PC-3 (cell line): ENCODE measurements at regions not wholly inside any gene's neighbourhood (a gene's known extent, or its start where the extent isn't known, plus 50 kb on each side); places are given as distances from the start of the nearest gene placed in this dataset.

Source experiments
- ATAC-seq: fragments of 200-7000 bp; cut with Tn5 transposase; 2 replicates; pipeline ENCODE4 v1.9.1; 2020; ENCODE audit warnings: mild to moderate bottlenecking, moderate library complexity
- BruUV-seq: library from RNA; stranded (reverse); fragments of 400-500 nt; replicated peaks from 2 replicates; lab custom pipeline; 2021; lab: Mats Ljungman, UMichigan
- CTCF ChIA-PET: fragments of 300-600 bp; sonication (Branson Sonifier 250); formaldehyde crosslinking; loops from one replicate; lab custom pipeline; 2022; ENCODE audit warnings: antibody characterized with exemption; lab: Charles Lee
- POLR2A ChIA-PET: fragments of 300-600 bp; sonication (Branson Sonifier 250); formaldehyde crosslinking; loops from one replicate; lab custom pipeline; 2022; ENCODE audit warnings: antibody characterized with exemption; ENCODE audit not compliant: unreplicated experiment; lab: Charles Lee
- DNase-seq: peaks from one replicate; pipeline ENCODE4 v3.0.0-alpha.2; 2015
- H2AFZ ChIP-seq: fragments of 300-600 bp; sonication (generic); 2 replicates; pipeline ENCODE4 v1.6.0; 2016; ENCODE audit warnings: antibody characterized with exemption, low read length
- H3F3A ChIP-seq: fragments of 300-600 bp; sonication (generic); one replicate; pipeline ENCODE4 v1.6.0; 2017; ENCODE audit warnings: antibody characterized with exemption, low read length, control low read depth, mild to moderate bottlenecking; ENCODE audit not compliant: unreplicated experiment
- H3K27ac ChIP-seq: fragments of 300-600 bp; sonication (generic); 2 replicates; pipeline ENCODE4 v1.5.1; 2016; ENCODE audit warnings: mild to moderate bottlenecking, low read length
- H3K27me3 ChIP-seq: fragments of 300-600 bp; sonication (generic); 2 replicates; pipeline ENCODE4 v1.6.1; 2016; ENCODE audit warnings: low read length, mixed read lengths
- H3K36me3 ChIP-seq: fragments of 300-600 bp; sonication (generic); 2 replicates; pipeline ENCODE4 v1.6.1; 2016; ENCODE audit warnings: low read depth, mixed run types, low read length, mixed read lengths
- H3K4me1 ChIP-seq: fragments of 300-600 bp; sonication (generic); 2 replicates; pipeline ENCODE4 v1.5.1; 2016; ENCODE audit warnings: low read length; ENCODE audit not compliant: insufficient read depth
- H3K4me2 ChIP-seq: fragments of 300-600 bp; sonication (generic); 2 replicates; pipeline ENCODE4 v1.6.0; 2016; ENCODE audit warnings: low read length
- H3K4me3 ChIP-seq: fragments of 300-600 bp; sonication (generic); 2 replicates; pipeline ENCODE4 v1.5.1; 2016; ENCODE audit warnings: mild to moderate bottlenecking, low read length, mixed read lengths
- H3K79me2 ChIP-seq: fragments of 300-600 bp; sonication (generic); 2 replicates; pipeline ENCODE4 v1.6.1; 2017; ENCODE audit warnings: low read length, mixed read lengths
- H3K9ac ChIP-seq: fragments of 300-600 bp; sonication (generic); 2 replicates; pipeline ENCODE4 v1.6.0; 2016; ENCODE audit warnings: mild to moderate bottlenecking, low read length
- H3K9me2 ChIP-seq: fragments of 300-600 bp; sonication (generic); replicated peaks from 2 replicates; pipeline ENCODE4 v1.6.1; 2016; ENCODE audit warnings: mixed run types, low read length, mixed read lengths
- H3K9me3 ChIP-seq: fragments of 300-600 bp; sonication (generic); 2 replicates; pipeline ENCODE4 v1.6.1; 2016; ENCODE audit warnings: low read length, mixed read lengths
- H4K20me1 ChIP-seq: fragments of 300-600 bp; sonication (generic); 2 replicates; pipeline ENCODE4 v1.6.1; 2016; ENCODE audit warnings: low read length, mixed read lengths
- EZH2 ChIP-seq: fragments of 300-600 bp; sonication (generic); IDR thresholded peaks from one replicate; pipeline ENCODE4 v1.6.1; 2017; ENCODE audit warnings: antibody characterized with exemption, mild to moderate bottlenecking, low read length; ENCODE audit not compliant: unreplicated experiment
- EZH2phosphoT487 ChIP-seq: fragments of 300-600 bp; sonication (generic); IDR thresholded peaks from 2 replicates; pipeline ENCODE4 v1.6.1; 2018; ENCODE audit warnings: mild to moderate bottlenecking, antibody characterized with exemption, low read length, borderline replicate concordance
- intact Hi-C: fragments of 100-400 bp; cut with micrococcal nuclease; formaldehyde crosslinking; loops from 2 replicates; pipeline ENCODE4 v1.9.0; 2023
- TF ChIP-seq, protein P1 (sequence below): fragments of 300-600 bp; sonication (generic); conservative IDR thresholded peaks from 2 replicates; pipeline ENCODE4 v1.5.1; 2017; ENCODE audit warnings: antibody characterized with exemption, low read depth, mild to moderate bottlenecking, low read length

DNA sequence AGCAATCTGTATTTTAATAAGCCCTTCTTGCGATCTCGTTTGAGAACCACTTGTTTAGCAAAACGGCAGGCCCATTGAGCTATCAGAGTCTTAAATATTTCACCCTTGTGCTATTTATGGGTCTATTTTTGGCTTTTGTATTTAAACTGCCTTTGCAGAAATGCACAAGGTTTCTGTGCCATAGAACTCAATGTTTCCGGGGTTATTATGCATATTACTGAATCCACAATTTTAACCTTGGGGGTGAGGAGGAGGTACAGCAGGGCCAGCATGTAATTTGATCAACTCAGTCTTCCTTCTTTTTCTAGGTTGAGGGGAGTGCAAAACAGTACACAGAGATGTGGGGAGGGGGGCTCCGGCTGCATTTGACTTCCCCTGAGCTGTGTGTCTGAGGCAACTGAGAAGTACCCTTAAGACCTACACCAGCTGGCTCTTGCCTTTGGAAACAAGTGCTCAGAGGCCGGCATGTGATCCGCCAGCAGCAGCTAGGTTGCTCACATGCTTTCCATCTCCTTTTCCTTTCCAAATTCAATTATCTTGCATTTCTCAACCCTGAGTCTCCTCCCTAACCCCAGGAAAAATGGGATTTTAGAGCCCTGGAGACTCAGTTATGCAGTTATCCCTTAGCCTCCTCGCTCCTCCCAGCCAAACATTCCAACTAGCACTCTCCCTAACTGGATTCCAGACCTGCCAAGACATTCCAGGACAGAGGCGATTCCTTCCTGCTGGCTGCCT lies 103.0 kb downstream of the HNRNPLL start:
- Histone ChIP-seq H3K9me3 (no peaks in the 10 kb centered on the region), H3K79me2 (no peaks in the 10 kb centered on the region), H3K9ac (no peak overlapping the region), H3K4me3 (no peak overlapping the region), H4K20me1 (no peaks in the 10 kb centered on the region), H3K4me2 (no peak overlapping the region), H3K9me2 (no peaks in the 10 kb centered on the region), H3F3A (no peaks in the 10 kb centered on the region), H3K27me3 (no peaks in the 10 kb centered on the region), H3K27ac (no peak overlapping the region), H3K4me1 (no peaks in the 10 kb centered on the region), H2AFZ (no peak overlapping the region), H3K36me3 (no peaks in the 10 kb centered on the region)
- BruUV-seq: no TSS peak
- no peak for DNase-seq
- POLR2A ChIA-PET: no interaction called here
- CTCF ChIA-PET: no interaction called here
- TF ChIP-seq EZH2: no peak
- TF ChIP-seq EZH2phosphoT487: no peak
- TF ChIP-seq, protein P1, sequence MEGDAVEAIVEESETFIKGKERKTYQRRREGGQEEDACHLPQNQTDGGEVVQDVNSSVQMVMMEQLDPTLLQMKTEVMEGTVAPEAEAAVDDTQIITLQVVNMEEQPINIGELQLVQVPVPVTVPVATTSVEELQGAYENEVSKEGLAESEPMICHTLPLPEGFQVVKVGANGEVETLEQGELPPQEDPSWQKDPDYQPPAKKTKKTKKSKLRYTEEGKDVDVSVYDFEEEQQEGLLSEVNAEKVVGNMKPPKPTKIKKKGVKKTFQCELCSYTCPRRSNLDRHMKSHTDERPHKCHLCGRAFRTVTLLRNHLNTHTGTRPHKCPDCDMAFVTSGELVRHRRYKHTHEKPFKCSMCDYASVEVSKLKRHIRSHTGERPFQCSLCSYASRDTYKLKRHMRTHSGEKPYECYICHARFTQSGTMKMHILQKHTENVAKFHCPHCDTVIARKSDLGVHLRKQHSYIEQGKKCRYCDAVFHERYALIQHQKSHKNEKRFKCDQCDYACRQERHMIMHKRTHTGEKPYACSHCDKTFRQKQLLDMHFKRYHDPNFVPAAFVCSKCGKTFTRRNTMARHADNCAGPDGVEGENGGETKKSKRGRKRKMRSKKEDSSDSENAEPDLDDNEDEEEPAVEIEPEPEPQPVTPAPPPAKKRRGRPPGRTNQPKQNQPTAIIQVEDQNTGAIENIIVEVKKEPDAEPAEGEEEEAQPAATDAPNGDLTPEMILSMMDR: no peak
- no peak for ATAC-seq
- intact Hi-C loops: loop anchor here (10.0 kb wide), 1 partner anchor 185 kb away; no protein-coding TSS in a partner anchor

DNA sequence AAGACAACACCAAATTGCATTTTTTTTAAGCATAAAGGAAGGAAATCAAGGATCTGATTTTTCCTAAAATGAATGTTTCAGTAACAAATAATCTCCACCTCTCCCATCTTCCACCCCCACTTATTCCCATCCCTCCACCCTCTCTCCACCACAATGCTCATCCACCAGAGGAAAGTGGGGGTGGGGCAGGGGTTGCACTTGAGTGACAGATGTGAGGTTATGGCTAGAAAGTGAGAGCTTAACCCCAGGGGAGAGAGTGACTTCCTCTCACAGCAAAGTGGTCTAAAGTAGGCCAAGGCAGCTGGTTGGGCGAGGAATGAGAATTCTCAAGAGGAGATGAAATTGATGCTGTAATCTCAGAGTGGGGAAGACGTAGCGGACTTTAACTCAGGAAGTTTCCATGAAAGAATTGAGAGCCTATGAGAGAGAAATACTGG lies 104.7 kb downstream of the HNRNPLL start:
- no peaks in the 10 kb centered on the region for H3K79me2 ChIP-seq
- ATAC-seq (no peak), DNase-seq (no peak)
- H3K27me3 ChIP-seq: no peaks in the 10 kb centered on the region
- H3K4me3 ChIP-seq: no peak overlapping the region
- no peaks in the 10 kb centered on the region for H3K36me3 ChIP-seq
- no TSS peak for BruUV-seq
- ChIA-PET CTCF (no interaction called here), POLR2A (no interaction called here)
- TF ChIP-seq EZH2phosphoT487: no peak
- TF ChIP-seq, protein P1: no peak
- TF ChIP-seq EZH2: no peak
- H2AFZ ChIP-seq: no peak overlapping the region
- H3K4me2 ChIP-seq: no peak overlapping the region
- intact Hi-C loops: no loop called here
- H4K20me1 ChIP-seq: no peaks in the 10 kb centered on the region
- H3K9me2 ChIP-seq: no peaks in the 10 kb centered on the region
- H3K4me1 ChIP-seq: no peaks in the 10 kb centered on the region
- H3K9me3 ChIP-seq: no peaks in the 10 kb centered on the region
- H3F3A ChIP-seq: no peaks in the 10 kb centered on the region
- H3K9ac ChIP-seq: no peak overlapping the region
- H3K27ac ChIP-seq: no peak overlapping the region

DNA sequence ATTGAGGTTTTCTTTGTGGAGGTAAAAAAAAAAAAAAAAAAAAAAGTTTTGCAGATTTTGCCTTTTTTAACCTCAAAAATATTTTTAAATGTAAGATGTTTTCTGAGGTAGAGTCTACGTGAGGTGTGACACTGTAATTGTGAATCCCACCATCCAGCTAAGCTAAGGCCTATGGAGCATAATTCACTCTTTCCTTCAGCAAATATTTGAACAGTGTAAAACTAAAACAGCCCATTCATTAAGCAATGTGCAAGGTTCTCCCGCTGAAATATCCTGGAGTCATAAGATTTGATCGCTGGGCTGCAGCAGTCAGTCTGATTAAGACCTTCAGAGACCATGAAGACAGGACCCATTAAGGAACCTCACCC lies 105.1 kb downstream of the HNRNPLL start:
- intact Hi-C loops: no loop called here
- Histone ChIP-seq H3F3A (no peaks in the 10 kb centered on the region), H3K9me2 (no peaks in the 10 kb centered on the region), H3K9me3 (no peaks in the 10 kb centered on the region), H3K36me3 (no peaks in the 10 kb centered on the region), H4K20me1 (no peaks in the 10 kb centered on the region), H3K9ac (no peak overlapping the region), H3K4me1 (no peaks in the 10 kb centered on the region), H3K27me3 (no peaks in the 10 kb centered on the region), H3K79me2 (no peaks in the 10 kb centered on the region), H3K4me3 (no peak overlapping the region), H3K27ac (no peak overlapping the region), H3K4me2 (no peak overlapping the region), H2AFZ (no peak overlapping the region)
- ChIA-PET POLR2A (no interaction called here), CTCF (no interaction called here)
- no TSS peak for BruUV-seq
- DNase-seq (no peak), ATAC-seq (peak; percentile 38)
- no peak for TF ChIP-seq EZH2
- TF ChIP-seq EZH2phosphoT487: no peak
- TF ChIP-seq, protein P1: no peak
